ENCODE measurements at regions not wholly inside any gene's neighbourhood (a gene's known extent, or its start where the extent isn't known, plus 50 kb on each side); places are given as distances from the start of the nearest gene placed in this dataset.

GRCh38 chr12:114506651-114507050 lies 100.7 kb upstream of the TBX5 start:
- Histone ChIP-seq H3K9me3 (ENCODE audit: insufficient read depth in 2 of 2, low read depth in 1 of 2, low read length in 1 of 2) (no peaks in the 10 kb centered on the region), H2AFZ (ENCODE audit: low read length) (no peak overlapping the region), H2BK15ac (ENCODE audit: low read length) (no peak overlapping the region), H4K8ac (ENCODE audit: extremely low read depth, insufficient read depth, low read length) (no peak overlapping the region), H3K36me3 (ENCODE audit: control insufficient read depth in 2 of 4, insufficient read depth in 4 of 4, low read length in 3 of 4) (no peaks in the 10 kb centered on the region), H3K23me2 (ENCODE audit: low read depth, low read length) (peaks cover 5% of the 10 kb centered on the region), H3K79me2 (ENCODE audit: control insufficient read depth in 1 of 2, insufficient read depth in 2 of 2, low read length in 2 of 2) (no peaks in the 10 kb centered on the region), H2BK20ac (ENCODE audit: low read length) (no peak overlapping the region), H2BK5ac (ENCODE audit: low read depth, low read length) (no peak overlapping the region), H4K91ac (replicated peaks; ENCODE audit: insufficient read length, low read length) (no peak overlapping the region), H3K4ac (replicated peaks; ENCODE audit: insufficient read length, low read depth, low read length) (no peak overlapping the region), H3K79me1 (ENCODE audit: low read depth, low read length) (no peaks in the 10 kb centered on the region), H3K4me3 (ENCODE audit: extremely low read depth in 1 of 4, insufficient read depth in 2 of 4, low read depth in 3 of 4, low read length in 4 of 4) (no peak overlapping the region), H3K4me2 (ENCODE audit: insufficient read depth in 1 of 2, low read depth in 2 of 2, low read length in 2 of 2) (no peak overlapping the region), H3K4me1 (replicated peaks in 1 of 4; ENCODE audit: control insufficient read depth in 3 of 4, insufficient read depth in 4 of 4, low read length in 3 of 4) (no peaks in the 10 kb centered on the region), H3K56ac (replicated peaks; ENCODE audit: insufficient read length, low read depth, low read length) (no peak overlapping the region), H2BK12ac (ENCODE audit: low read depth, low read length) (no peak overlapping the region), H2BK120ac (replicated peaks; ENCODE audit: low read depth, low read length) (no peak overlapping the region), H2AK5ac (ENCODE audit: low read depth, low read length) (no peak overlapping the region), H3K23ac (ENCODE audit: insufficient read length) (no peak overlapping the region), H3K14ac (ENCODE audit: insufficient read length) (no peak overlapping the region), H3K27ac (ENCODE audit: low read depth, low read length) (no peak overlapping the region), H4K20me1 (replicated peaks in 1 of 2; ENCODE audit: control insufficient read depth in 1 of 2, insufficient read depth in 2 of 2, low read length in 2 of 2) (peaks cover 0 to 3% of the 10 kb centered on the region in 2 experiments), H3K9ac (replicated peaks in 1 of 4; ENCODE audit: extremely low read depth in 1 of 4, low read depth in 3 of 4, low read length in 3 of 4) (no peak overlapping the region), H4K5ac (ENCODE audit: insufficient read length, low read depth, low read length) (no peak overlapping the region), H3K27me3 (replicated peaks in 1 of 4; ENCODE audit: control insufficient read depth in 3 of 4, extremely low read depth in 1 of 4, insufficient read depth in 3 of 4, low read length in 3 of 4) (peaks cover 2 to 17% (median 10%) of the 10 kb centered on the region in 4 experiments), H3K18ac (ENCODE audit: extremely low read depth, low read length) (no peak overlapping the region)
- 96% methylated on average over 6 of the region's 6 CpGs; no CpG with 5 or more reads in 1 of the 2 experiments for WGBS, 2 experiments (ENCODE audit: extremely low coverage in 1 of 2, insufficient coverage in 1 of 2, insufficient read length in 1 of 2, insufficient replicate concordance in 2 of 2, low coverage in 1 of 2, low lambda C conversion rate in 2 of 2, missing lambda C conversion rate in 1 of 2)
- CTCF ChIA-PET (ENCODE audit: partially characterized antibody), result interaction anchor here (2.4 to 3.5 kb wide), 2 partner anchors 8 to 339 kb away, joined by 14 to 34 read pairs; no protein-coding TSS in a partner anchor
- FAIRE-seq, result no peak
- DNase-seq (ENCODE audit: low read depth in 1 of 2, low spot score in 2 of 2), result no peak
- POLR2A ChIA-PET (ENCODE audit: partially characterized antibody), result no interaction called here
- TF ChIP-seq HDAC6 (IDR thresholded peaks at IDR 0.05; ENCODE audit: low read depth, low read length) (no peak), RFX5 (IDR thresholded peaks at IDR 0.05; ENCODE audit: borderline replicate concordance, low read depth, low read length) (no peak), EP300 (IDR thresholded peaks at IDR 0.05; ENCODE audit: borderline replicate concordance in 1 of 2, low read depth in 2 of 2, low read length in 2 of 2) (no peak), POU5F1 (IDR thresholded peaks at IDR 0.05; ENCODE audit: low read depth, low read length) (no peak), FOSL1 (IDR thresholded peaks at IDR 0.05; ENCODE audit: insufficient read depth, low read depth, low read length) (no peak), SP4 (IDR thresholded peaks at IDR 0.05; ENCODE audit: low read length) (no peak), TBP (IDR thresholded peaks at IDR 0.05; ENCODE audit: low read depth, low read length) (no peak), ZNF274 (IDR thresholded peaks at IDR 0.05; ENCODE audit: borderline replicate concordance, extremely low read depth, low read length) (no peak), MAX (IDR thresholded peaks at IDR 0.05) (no peak), CBX8 (IDR thresholded peaks at IDR 0.05; ENCODE audit: borderline replicate concordance, low read depth, low read length) (no peak), NRF1 (IDR thresholded peaks at IDR 0.05; ENCODE audit: low read depth, low read length) (no peak)
